ENCODE measurements at regions not wholly inside any gene's neighbourhood (a gene's known extent, or its start where the extent isn't known, plus 50 kb on each side); places are given as distances from the start of the nearest gene placed in this dataset.

- no peak overlapping the region for H3K27ac ChIP-seq
- TF ChIP-seq ZFX (IDR thresholded peaks at IDR 0.05): no peak
- no peak for TF ChIP-seq CTCF (conservative IDR thresholded peaks at IDR 0.05)
These were observed 529.9 kb downstream of the MMUT start for GRCh38 chr6:48933136-48933535.

- TF ChIP-seq ZFX (IDR thresholded peaks at IDR 0.05) (no peak), CTCF (conservative IDR thresholded peaks at IDR 0.05) (no peak)
- H3K27ac ChIP-seq: no peak overlapping the region
These were observed 534.1 kb downstream of the MMUT start for GRCh38 chr6:48928937-48929336.

GRCh38 chr6:48922837-48923236 is 540.2 kb downstream of the MMUT start:
- no peak for TF ChIP-seq ZFX (IDR thresholded peaks at IDR 0.05)
- TF ChIP-seq CTCF (conservative IDR thresholded peaks at IDR 0.05): no peak
- no peak overlapping the region for H3K27ac ChIP-seq

- TF ChIP-seq CTCF (conservative IDR thresholded peaks at IDR 0.05): no peak
- TF ChIP-seq ZFX (IDR thresholded peaks at IDR 0.05): no peak
- H3K27ac ChIP-seq: peak overlapping the region; percentile 35
These were observed 543.5 kb downstream of the MMUT start for GRCh38 chr6:48919555-48919954.

- no peak for TF ChIP-seq ZFX (IDR thresholded peaks at IDR 0.05)
- no peak for TF ChIP-seq CTCF (conservative IDR thresholded peaks at IDR 0.05)
- no peak overlapping the region for H3K27ac ChIP-seq
These were observed 545.8 kb downstream of the MMUT start for GRCh38 chr6:48917233-48917632.

- TF ChIP-seq CTCF (conservative IDR thresholded peaks at IDR 0.05) (no peak), ZFX (IDR thresholded peaks at IDR 0.05) (no peak)
- no peak overlapping the region for H3K27ac ChIP-seq
These were observed 546.4 kb downstream of the MMUT start for GRCh38 chr6:48916607-48917006.

- H3K27ac ChIP-seq: peak overlapping the region; percentile 53; the same call in 1 of the 2 replicates
- TF ChIP-seq CTCF (conservative IDR thresholded peaks at IDR 0.05) (no peak), ZFX (IDR thresholded peaks at IDR 0.05) (no peak)
These were observed 547.5 kb downstream of the MMUT start for GRCh38 chr6:48915591-48915990.

Data from C4-2B (cell line).